ENCODE measurements at regions not wholly inside any gene's neighbourhood (a gene's known extent, or its start where the extent isn't known, plus 50 kb on each side); places are given as distances from the start of the nearest gene placed in this dataset.

- no peaks in the 10 kb centered on the region for H3K79me2 ChIP-seq (ENCODE audit: low read depth)
- H3K4me1 ChIP-seq, result no peaks in the 10 kb centered on the region
- Mint-ChIP-seq H3K4me3 (no peak overlapping the region), H3K36me3 (no peaks in the 10 kb centered on the region), H3K9me3 (no peaks in the 10 kb centered on the region), H3K27me3 (ENCODE audit: insufficient read depth, low read depth) (peaks cover 2% of the 10 kb centered on the region), H3K27ac (no peak overlapping the region), H3K4me1 (no peaks in the 10 kb centered on the region)
- peaks cover 22% of the 10 kb centered on the region for H3K27me3 ChIP-seq
- H4K20me1 ChIP-seq (ENCODE audit: low read depth), result no peaks in the 10 kb centered on the region
- no peak overlapping the region for H3K9ac ChIP-seq
- no peaks in the 10 kb centered on the region for H3K36me3 ChIP-seq
- H2AFZ ChIP-seq (replicated peaks), result no peak overlapping the region
- no peak for DNase-seq (ENCODE audit: low spot score)
- H3K4me3 ChIP-seq, result no peak overlapping the region
- H3F3A ChIP-seq (ENCODE audit: low read depth), result no peaks in the 10 kb centered on the region
- TF ChIP-seq EZH2phosphoT487 (IDR thresholded peaks at IDR 0.05) (no peak), CTCF (IDR thresholded peaks at IDR 0.05) (no peak), EZH2 (IDR thresholded peaks at IDR 0.05) (no peak)
- no peaks in the 10 kb centered on the region for H3K9me3 ChIP-seq (ENCODE audit: low read depth)
- no peak overlapping the region for H3K27ac ChIP-seq
- no peak overlapping the region for H3K4me2 ChIP-seq
Observed at GRCh38 chr7:47142169-47142866, 439.6 kb downstream of the TNS3 start.

DNA sequence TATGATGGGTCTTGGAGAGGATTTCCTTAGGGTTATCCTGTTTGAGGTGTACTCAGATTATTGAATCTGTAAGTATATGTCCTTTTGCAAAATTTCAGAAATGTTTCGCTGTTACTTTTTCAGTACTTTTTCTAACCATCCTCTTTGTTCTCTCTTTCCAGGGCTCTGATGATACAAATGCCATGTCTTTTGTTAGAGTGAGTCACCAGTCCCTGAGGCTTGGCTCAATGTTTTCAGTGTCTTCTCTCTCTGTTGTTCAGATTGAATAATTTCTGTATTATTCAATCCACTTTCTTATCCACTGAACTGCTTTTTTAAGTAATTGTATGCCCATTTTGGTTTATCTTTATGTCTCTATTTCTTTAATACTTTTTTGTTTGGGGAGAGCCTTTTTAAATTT, 449.4 kb downstream of the TNS3 start:
- Histone ChIP-seq H3K9ac (no peak overlapping the region), H3K4me2 (no peak overlapping the region), H3K4me3 (no peak overlapping the region), H3K4me1 (no peaks in the 10 kb centered on the region), H2AFZ (replicated peaks) (no peak overlapping the region), H3K9me3 (ENCODE audit: low read depth) (no peaks in the 10 kb centered on the region), H3K79me2 (ENCODE audit: low read depth) (no peaks in the 10 kb centered on the region), H3K27me3 (no peaks in the 10 kb centered on the region), H3F3A (ENCODE audit: low read depth) (no peaks in the 10 kb centered on the region), H4K20me1 (ENCODE audit: low read depth) (no peaks in the 10 kb centered on the region), H3K27ac (no peak overlapping the region), H3K36me3 (no peaks in the 10 kb centered on the region)
- Mint-ChIP-seq H3K4me1 (no peaks in the 10 kb centered on the region), H3K27ac (no peak overlapping the region), H3K9me3 (no peaks in the 10 kb centered on the region), H3K27me3 (ENCODE audit: insufficient read depth, low read depth) (no peaks in the 10 kb centered on the region), H3K4me3 (no peak overlapping the region), H3K36me3 (no peaks in the 10 kb centered on the region)
- DNase-seq (ENCODE audit: low spot score), result no peak
- TF ChIP-seq EZH2 (IDR thresholded peaks at IDR 0.05) (no peak), EZH2phosphoT487 (IDR thresholded peaks at IDR 0.05) (no peak), CTCF (IDR thresholded peaks at IDR 0.05) (no peak)

DNA sequence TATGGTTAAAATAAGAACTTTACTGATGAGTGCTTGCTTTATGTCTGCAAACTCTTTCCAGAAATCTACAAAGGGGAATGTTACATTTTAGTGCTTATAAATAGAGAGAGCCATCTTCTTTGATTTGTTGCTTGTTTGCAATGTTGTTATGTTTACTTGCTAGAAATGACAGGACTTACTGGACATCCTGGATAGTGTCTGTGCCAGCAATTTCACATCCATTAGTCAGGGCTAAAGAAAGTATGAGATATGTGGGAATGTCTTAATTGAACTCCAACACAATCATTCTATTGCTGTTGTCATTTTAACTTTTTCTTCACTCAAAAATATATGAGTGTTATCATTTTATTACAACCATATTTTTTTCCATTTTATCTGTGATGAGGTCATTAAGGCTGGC, 453.2 kb downstream of the TNS3 start:
- Histone ChIP-seq H4K20me1 (ENCODE audit: low read depth) (no peaks in the 10 kb centered on the region), H3K4me1 (no peaks in the 10 kb centered on the region), H2AFZ (replicated peaks) (no peak overlapping the region), H3K79me2 (ENCODE audit: low read depth) (no peaks in the 10 kb centered on the region), H3K36me3 (no peaks in the 10 kb centered on the region), H3F3A (ENCODE audit: low read depth) (no peaks in the 10 kb centered on the region), H3K27ac (no peak overlapping the region), H3K9me3 (ENCODE audit: low read depth) (no peaks in the 10 kb centered on the region), H3K4me2 (no peak overlapping the region), H3K27me3 (no peaks in the 10 kb centered on the region), H3K4me3 (no peak overlapping the region), H3K9ac (no peak overlapping the region)
- Mint-ChIP-seq H3K36me3 (no peaks in the 10 kb centered on the region), H3K27me3 (ENCODE audit: insufficient read depth, low read depth) (peaks cover 2% of the 10 kb centered on the region), H3K27ac (no peak overlapping the region), H3K9me3 (no peaks in the 10 kb centered on the region), H3K4me3 (no peak overlapping the region), H3K4me1 (peaks cover 6% of the 10 kb centered on the region)
- DNase-seq (ENCODE audit: low spot score), result no peak
- TF ChIP-seq EZH2 (IDR thresholded peaks at IDR 0.05) (no peak), CTCF (IDR thresholded peaks at IDR 0.05) (no peak), EZH2phosphoT487 (IDR thresholded peaks at IDR 0.05) (no peak)
